Small intestine (tissue), 7 donors: ENCODE measurements at regions not wholly inside any gene's neighbourhood (a gene's known extent, or its start where the extent isn't known, plus 50 kb on each side); places are given as distances from the start of the nearest gene placed in this dataset.

Source experiments
- DNase-seq, 2 donors: peaks; one replicate each; pipeline versions ENCODE4 v3.0.0 to v3.0.0-alpha.2; 2013
- FAIRE-seq: peaks from 2 replicates; lab custom pipeline; 2012; peaks lifted over from hg19 to GRCh38; lab: Jason Lieb, UNC
- H3K27ac ChIP-seq, 3 donors: one replicate each; pipeline ENCODE4 v1.5.1; 2013; ENCODE audit warnings: low read length in 2 of 3, mild to moderate bottlenecking in 2 of 3, control low read depth in 1 of 3, inconsistent platforms in 1 of 3, low read depth in 1 of 3, moderate library complexity in 1 of 3
- H3K27me3 ChIP-seq, 3 donors: one replicate each; pipeline ENCODE4 v1.6.1; 2013; ENCODE audit warnings: low read length in 3 of 3, inconsistent platforms in 1 of 3; ENCODE audit not compliant: control insufficient read depth in 3 of 3, insufficient read depth in 3 of 3
- H3K36me3 ChIP-seq, 3 donors: one replicate each; pipeline ENCODE4 v1.6.1; 2013; ENCODE audit warnings: low read length in 3 of 3, inconsistent platforms in 1 of 3, low read depth in 1 of 3, mild to moderate bottlenecking in 1 of 3, moderate library complexity in 1 of 3; ENCODE audit not compliant: control insufficient read depth in 3 of 3, insufficient read depth in 2 of 3
- H3K4me1 ChIP-seq, 3 donors: one replicate each; pipeline ENCODE4 v1.6.1; 2013; ENCODE audit warnings: low read length in 2 of 3, inconsistent platforms in 1 of 3, low read depth in 1 of 3, mild to moderate bottlenecking in 1 of 3, moderate library complexity in 1 of 3; ENCODE audit not compliant: control insufficient read depth in 3 of 3, insufficient read depth in 2 of 3
- H3K4me3 ChIP-seq, 3 donors: one replicate each; pipeline ENCODE4 v1.5.1; 2013; ENCODE audit warnings: low read length in 3 of 3, control low read depth in 1 of 3, inconsistent platforms in 1 of 3, low read depth in 1 of 3, mild to moderate bottlenecking in 1 of 3, moderate library complexity in 1 of 3
- H3K9me3 ChIP-seq, 2 donors: one replicate each; pipeline ENCODE4 v1.6.1; 2013; ENCODE audit warnings: low read depth in 1 of 2, low read length in 1 of 2; ENCODE audit not compliant: control insufficient read depth in 2 of 2, insufficient read depth in 1 of 2
- WGBS, 3 donors: extraction: QIAGEN DNeasy Blood & Tissue Kit; methylation state at CpG; one replicate each; pipeline ENCODE4 v1.1.7; 2013; 5-methylcytosine and 5-hydroxymethylcytosine counted together
- donor health status: healthy with polysubstance abuse.
- donor health status: control.
- donor health status: control.
- donor health status: Bipolar disorder and iron deficiency.
- donor health status: healthy.

- Histone ChIP-seq H3K36me3 (no peaks in the 10 kb centered on the region), H3K27me3 (no peaks in the 10 kb centered on the region), H3K4me3 (no peak overlapping the region), H3K9me3 (peaks cover 0 to 4% of the 10 kb centered on the region in 2 donors), H3K27ac (no peak overlapping the region), H3K4me1 (peaks cover 0 to 15% (median 2%) of the 10 kb centered on the region in 3 donors)
- FAIRE-seq (no peak), DNase-seq (no peak)
- WGBS, 3 donors = 82 to 86% (median 84%) methylated on average over 8 of the region's 8 CpGs
These were observed 217.3 kb upstream of the PREP start for GRCh38 chr6:105619971-105620741.

GRCh38 chr6:105618247-105618646 lies 215.4 kb upstream of the PREP start:
- 94 to 100% (median 99%) methylated on average over 1 of the region's 1 CpG for WGBS, 3 donors
- Histone ChIP-seq H3K36me3 (no peaks in the 10 kb centered on the region), H3K4me3 (no peak overlapping the region), H3K27ac (no peak overlapping the region), H3K4me1 (peaks cover 0 to 10% (median 2%) of the 10 kb centered on the region in 3 donors), H3K27me3 (no peaks in the 10 kb centered on the region), H3K9me3 (peaks cover 0 to 9% of the 10 kb centered on the region in 2 donors)
- FAIRE-seq (no peak), DNase-seq (no peak)

GRCh38 chr6:105616521-105616920 lies 213.6 kb upstream of the PREP start:
- Histone ChIP-seq H3K36me3 (no peaks in the 10 kb centered on the region), H3K27me3 (no peaks in the 10 kb centered on the region), H3K4me1 (peaks cover 0 to 6% (median 0%) of the 10 kb centered on the region in 3 donors), H3K4me3 (no peak overlapping the region), H3K9me3 (peaks cover 0 to 9% of the 10 kb centered on the region in 2 donors), H3K27ac (no peak overlapping the region)
- no peak for DNase-seq
- no peak for FAIRE-seq

- DNase-seq = no peak
- H3K4me3 ChIP-seq = no peak overlapping the region
- H3K27ac ChIP-seq = no peak overlapping the region
- H3K36me3 ChIP-seq = no peaks in the 10 kb centered on the region
- H3K4me1 ChIP-seq = peaks cover 0 to 29% (median 10%) of the 10 kb centered on the region in 3 donors
- WGBS, 3 donors = 34 to 58% (median 50%) methylated on average over 2 of the region's 2 CpGs
- peaks cover 0 to 9% of the 10 kb centered on the region in 2 donors for H3K9me3 ChIP-seq
- no peaks in the 10 kb centered on the region for H3K27me3 ChIP-seq
- no peak for FAIRE-seq
These were observed 208.7 kb upstream of the PREP start for GRCh38 chr6:105611606-105612005.

GRCh38 chr6:105609375-105609991 lies 206.6 kb upstream of the PREP start:
- no peak overlapping the region for H3K4me3 ChIP-seq
- H3K36me3 ChIP-seq = no peaks in the 10 kb centered on the region
- DNase-seq = peak in 1 of 2 donors; percentile 52
- peaks cover 0 to 7% of the 10 kb centered on the region in 2 donors for H3K9me3 ChIP-seq
- H3K27me3 ChIP-seq = no peaks in the 10 kb centered on the region
- peak overlapping the region; percentile 11 to 92 (median 89) for H3K27ac ChIP-seq
- WGBS, 3 donors = 45 to 84% (median 76%) methylated on average over 14 of the region's 14 CpGs
- H3K4me1 ChIP-seq = peaks cover 0 to 37% (median 10%) of the 10 kb centered on the region in 3 donors
- FAIRE-seq = no peak

- H3K36me3 ChIP-seq = no peaks in the 10 kb centered on the region
- H3K4me1 ChIP-seq = peaks cover 0 to 43% (median 10%) of the 10 kb centered on the region in 3 donors
- WGBS, 3 donors = 70 to 78% (median 73%) methylated on average over 10 of the region's 10 CpGs
- H3K4me3 ChIP-seq = no peak overlapping the region
- peaks cover 0 to 7% of the 10 kb centered on the region in 2 donors for H3K9me3 ChIP-seq
- FAIRE-seq (no peak), DNase-seq (peak in 1 of 2 donors; percentile 85)
- peak overlapping the region; percentile 8 to 89 (median 80) for H3K27ac ChIP-seq
- H3K27me3 ChIP-seq = no peaks in the 10 kb centered on the region
These were observed 206.0 kb upstream of the PREP start for GRCh38 chr6:105608711-105609374.

- Histone ChIP-seq H3K27ac (peak overlapping the region in 2 of 3 donors; percentile 26 to 89), H3K27me3 (no peaks in the 10 kb centered on the region), H3K4me1 (peaks cover 0 to 46% (median 10%) of the 10 kb centered on the region in 3 donors), H3K36me3 (no peaks in the 10 kb centered on the region), H3K4me3 (no peak overlapping the region), H3K9me3 (peaks cover 0 to 7% of the 10 kb centered on the region in 2 donors)
- DNase-seq (peak; percentile 22 to 55), FAIRE-seq (no peak)
- 70 to 81% (median 78%) methylated on average over 5 of the region's 5 CpGs for WGBS, 3 donors
These were observed 205.0 kb upstream of the PREP start for GRCh38 chr6:105607636-105608621.
